Activated effector memory CD4-positive, alpha-beta T cell treated with anti-CD3 and anti-CD28 coated beads, Interleukin-2, amount 50 U/mL, for 16 hours (primary cell): ENCODE measurements at regions not wholly inside any gene's neighbourhood (a gene's known extent, or its start where the extent isn't known, plus 50 kb on each side); places are given as distances from the start of the nearest gene placed in this dataset.

Source experiments
- DNase-seq: peaks from one replicate; pipeline ENCODE4 v3.0.0-alpha.2; 2020

DNA sequence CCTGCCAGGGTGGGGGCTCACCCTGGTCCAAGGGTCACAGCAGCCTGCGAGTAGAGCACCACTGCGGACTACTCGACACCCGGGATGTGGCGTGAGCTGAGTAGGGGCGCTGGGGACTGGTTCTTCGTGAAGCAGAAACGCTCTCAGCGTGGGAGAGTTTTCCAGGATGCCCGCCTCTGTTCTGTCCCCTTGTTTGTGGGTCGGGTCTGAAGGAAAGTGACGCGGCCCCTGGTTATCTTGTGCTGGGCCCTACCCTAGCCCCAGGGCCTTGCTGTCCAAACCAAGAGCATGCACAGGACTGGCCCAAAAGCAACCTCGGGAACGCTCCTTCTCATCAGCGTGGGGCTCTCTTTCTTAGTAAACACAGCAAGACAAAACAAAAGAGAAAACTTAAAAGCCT, 303.3 kb downstream of the IRF8 start:
- no peak for DNase-seq

DNA sequence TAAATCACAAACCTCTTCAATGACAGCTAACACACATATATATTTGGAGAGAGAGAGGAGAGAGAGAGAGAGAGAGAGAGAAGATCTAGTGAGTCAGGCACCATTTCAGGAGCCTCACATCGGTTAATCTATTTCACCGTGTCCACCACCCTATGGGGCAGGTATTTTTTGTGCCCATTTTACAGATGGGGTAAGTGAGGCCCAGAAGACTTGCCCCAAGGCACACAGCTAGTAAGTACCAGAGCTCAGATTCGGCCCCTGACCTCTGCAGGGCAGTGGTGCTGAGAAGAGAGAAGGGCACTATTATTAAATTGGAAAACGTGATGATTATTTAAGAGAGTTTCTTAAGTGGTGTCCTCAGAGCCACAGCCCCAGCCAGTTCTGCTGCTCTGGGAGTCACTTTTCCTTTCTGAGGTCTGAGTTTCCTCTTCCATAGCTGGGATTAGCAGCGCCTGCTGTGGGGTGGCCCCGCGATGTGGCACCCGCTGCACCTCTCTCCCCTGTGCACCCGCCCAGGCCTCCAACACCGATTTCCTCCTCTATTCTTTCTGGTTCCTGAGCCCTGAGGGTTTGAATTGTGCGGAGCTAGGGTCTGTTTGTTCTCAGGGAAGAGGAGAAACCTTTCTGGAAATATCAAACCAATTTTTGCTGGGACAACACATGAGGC, 303.9 kb downstream of the IRF8 start:
- no peak for DNase-seq

DNA sequence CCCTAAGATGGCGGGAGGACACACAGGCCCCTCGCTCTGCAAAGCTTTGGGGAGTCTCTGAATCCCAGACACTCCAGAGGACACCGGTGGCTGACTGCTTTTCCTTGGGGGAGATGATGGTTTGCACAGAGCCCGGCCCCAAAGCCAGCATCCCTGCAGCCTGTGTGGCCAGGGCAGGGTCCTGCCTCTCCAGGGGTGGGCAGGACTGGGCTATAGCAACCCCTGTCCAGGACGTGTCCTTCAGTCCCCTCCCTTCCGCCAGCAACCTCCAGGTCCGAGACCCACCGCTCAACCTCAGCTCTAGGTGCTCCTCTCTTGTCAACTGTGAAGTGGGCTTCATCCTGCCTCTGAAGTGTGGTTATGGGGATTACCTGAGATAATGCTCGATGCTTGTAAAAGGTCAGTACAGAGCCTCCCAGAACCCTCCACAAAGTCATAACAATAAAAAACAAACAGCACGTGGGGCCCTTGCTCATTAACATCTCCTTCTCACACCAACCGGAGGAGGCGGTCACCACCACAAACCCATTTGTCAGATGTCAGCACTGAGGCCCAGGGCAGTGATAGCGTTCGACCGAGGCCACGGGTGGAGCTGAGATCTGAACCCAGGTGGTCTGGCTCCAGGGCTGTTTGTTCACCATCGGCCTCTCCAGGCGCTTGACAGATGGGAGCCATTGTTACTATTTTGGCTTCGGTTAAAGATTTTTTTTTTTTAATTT, 304.8 kb downstream of the IRF8 start:
- DNase-seq, result no peak

DNA sequence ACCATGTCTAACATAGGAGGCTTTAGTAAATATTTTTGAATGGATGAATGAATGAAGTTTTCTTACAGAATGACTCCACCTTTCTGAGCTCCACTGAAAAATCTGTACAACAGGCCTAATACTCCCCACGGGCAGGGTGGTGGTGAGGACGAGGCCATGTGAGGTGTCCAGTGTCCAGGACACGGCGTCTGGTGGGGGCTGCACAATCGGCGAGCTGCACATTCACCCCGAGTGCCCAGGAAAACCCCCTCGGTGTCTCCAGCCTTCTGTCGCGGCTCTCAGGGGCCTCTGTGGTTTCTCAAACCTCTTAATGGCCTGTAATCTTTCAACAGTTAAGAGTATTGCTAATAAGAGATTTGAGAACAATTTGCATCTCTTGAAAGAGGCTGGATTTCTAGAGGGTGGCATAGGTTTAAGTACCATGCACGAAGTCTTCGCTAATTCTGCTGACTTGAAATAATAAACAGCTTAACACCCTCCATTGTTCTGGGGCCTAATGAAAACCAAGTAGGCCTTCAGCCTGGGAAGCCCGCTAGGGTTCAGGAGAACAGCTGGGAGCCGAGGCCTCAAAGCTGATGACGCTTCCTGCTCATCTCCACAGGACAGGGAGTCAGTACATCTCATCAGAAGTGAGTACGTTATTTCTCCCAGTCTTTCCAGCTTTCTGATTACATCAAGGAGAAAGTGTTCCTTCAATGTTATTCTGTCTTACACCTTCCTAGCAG, 304.6 kb upstream of the FOXF1 start:
- DNase-seq, result no peak

DNA sequence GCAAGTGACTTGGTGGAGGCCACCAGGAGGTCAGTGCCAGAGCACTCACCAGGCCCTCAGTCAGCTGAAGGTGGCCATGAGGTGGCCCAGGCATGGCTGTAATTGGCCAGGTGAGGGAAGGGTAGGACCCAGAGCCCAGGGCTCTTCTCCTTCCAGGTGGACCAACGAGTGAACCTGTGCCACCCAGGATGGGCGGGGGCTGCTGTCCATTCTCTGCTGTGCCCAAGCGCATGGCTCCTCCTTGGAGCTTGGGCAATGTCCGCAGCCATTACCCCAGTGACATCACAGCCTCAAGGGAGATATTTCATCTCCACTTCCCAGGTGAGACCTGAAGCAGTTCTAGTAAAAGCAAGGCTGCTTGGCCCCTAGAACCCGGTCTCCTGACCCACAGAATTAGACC, 303.0 kb upstream of the FOXF1 start:
- DNase-seq, result no peak

DNA sequence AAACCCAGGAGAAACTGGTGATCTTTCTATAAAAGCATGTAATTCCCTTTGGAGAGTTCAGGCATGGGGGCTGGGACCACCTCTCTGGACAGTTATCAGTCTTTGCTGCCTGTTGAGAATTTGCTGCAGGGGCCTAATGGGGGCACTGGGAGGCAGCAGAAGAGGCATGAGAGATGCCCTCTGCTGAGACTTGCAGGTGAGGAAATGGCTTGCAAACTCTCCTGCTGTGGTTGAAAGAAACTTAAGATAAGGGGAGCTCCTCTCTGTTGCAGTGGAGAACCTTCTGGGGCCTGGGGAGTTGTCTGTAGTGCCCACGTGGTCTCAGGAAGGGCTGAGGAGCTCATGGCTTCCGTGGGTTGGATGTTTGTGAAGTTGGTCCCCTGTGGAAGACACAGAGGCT, 301.1 kb upstream of the FOXF1 start:
- no peak for DNase-seq

DNA sequence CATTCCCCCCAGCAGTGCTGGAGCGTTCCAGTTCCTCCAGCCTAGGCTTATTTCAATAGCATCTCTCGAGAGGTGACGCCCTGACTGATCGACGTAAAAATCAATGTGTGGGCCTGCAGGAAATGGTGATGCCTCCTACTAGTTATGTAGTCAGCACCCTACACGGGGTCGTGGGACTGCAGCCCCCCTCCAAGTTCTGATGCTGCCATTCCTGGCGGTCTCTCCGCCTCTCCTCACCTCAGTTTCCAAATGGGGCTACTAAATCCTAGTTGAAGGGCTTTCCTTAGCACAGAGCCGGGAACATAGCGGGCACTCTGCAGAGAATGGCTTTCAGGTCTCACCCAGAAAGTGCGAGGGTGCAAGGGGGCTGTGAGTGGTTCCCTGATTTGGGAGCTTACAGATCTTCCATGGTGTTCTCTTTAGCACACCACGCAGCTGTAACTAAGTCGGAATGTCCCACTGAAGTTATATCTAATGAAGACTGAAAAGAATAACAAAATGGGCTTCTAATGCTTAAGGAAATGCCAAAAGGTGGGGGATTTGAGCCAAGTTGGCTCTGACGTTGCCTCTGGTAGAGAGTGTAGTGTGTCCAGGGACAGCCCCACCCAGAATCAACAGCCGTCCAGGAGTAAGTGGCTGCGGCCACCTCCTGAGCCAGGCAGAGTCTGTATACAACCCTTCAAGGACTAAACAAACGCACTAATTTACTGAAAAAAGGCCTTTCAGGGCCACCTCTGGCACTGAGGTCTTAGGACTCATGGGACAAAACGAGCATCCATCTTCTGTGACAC, 299.7 kb upstream of the FOXF1 start:
- DNase-seq, result no peak

DNA sequence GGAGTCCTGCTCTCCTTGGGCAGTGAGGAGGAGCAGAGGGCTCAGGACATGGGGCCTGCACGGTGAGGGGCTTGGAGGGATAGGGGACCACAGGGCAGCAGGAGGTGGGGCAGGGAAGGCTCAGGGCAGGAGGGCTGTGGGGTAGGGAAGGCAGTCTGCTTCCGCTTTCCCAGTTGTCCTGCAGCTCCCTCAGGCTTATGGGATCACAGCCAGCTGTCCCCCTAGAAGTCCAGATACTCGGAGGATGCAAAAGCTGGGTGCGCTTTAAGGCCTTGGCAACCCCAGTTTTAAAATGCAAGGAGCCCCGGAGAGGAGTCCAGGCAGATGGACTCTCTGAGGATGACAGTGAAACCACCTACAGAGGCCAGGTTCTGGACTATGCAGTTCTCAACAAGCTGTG, 299.1 kb upstream of the FOXF1 start:
- DNase-seq, result no peak

DNA sequence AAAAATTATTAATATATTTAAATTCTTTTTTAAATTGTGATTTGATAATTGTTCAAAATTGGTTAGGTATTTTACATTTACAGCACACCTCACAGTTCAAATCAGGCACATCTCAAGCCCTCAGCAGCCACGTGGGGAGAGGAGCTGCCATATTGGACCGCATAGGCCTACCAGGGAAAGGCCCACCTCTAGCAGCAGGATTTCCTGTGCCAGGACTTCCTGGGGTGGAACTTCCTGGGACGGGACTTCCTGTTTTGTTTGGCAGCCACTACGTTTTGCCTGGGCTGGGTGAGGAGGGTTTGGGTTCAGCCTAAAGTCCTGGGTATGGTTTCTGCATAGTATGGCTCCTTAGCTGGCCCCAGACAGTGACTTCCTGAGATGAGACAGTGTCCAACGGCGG, 298.5 kb upstream of the FOXF1 start:
- DNase-seq, result no peak

DNA sequence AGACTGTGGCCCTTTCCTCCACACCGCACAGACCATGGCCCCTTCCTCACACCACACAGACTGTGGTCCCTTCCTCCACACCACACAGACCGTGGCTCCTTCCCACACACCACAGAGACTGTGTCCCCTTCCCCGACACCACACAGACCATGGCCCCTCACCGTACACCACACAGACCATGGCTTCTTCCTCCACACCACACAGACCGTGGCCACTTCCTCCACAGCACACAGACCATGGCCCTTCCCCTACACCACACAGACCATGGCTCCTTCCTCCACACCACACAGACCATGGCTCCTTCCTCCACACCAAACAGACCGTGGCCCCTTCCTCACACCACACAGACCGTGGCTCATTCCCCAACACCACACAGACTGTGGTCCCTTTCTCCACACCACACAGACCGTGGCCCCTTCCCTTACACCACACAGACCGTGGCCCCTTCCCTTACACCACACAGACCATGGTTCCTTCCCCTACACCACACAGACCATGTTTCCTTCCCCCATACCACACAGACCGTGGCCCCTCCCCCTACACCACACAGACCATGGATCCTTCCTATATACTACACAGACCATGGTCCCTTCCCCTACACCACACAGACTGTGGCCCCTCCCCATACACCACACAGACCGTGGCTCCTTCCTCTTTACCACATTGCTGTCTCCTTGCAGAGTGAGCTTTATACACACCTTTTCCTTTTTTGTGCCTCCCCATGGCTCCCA, 297.5 kb upstream of the FOXF1 start:
- no peak for DNase-seq

DNA sequence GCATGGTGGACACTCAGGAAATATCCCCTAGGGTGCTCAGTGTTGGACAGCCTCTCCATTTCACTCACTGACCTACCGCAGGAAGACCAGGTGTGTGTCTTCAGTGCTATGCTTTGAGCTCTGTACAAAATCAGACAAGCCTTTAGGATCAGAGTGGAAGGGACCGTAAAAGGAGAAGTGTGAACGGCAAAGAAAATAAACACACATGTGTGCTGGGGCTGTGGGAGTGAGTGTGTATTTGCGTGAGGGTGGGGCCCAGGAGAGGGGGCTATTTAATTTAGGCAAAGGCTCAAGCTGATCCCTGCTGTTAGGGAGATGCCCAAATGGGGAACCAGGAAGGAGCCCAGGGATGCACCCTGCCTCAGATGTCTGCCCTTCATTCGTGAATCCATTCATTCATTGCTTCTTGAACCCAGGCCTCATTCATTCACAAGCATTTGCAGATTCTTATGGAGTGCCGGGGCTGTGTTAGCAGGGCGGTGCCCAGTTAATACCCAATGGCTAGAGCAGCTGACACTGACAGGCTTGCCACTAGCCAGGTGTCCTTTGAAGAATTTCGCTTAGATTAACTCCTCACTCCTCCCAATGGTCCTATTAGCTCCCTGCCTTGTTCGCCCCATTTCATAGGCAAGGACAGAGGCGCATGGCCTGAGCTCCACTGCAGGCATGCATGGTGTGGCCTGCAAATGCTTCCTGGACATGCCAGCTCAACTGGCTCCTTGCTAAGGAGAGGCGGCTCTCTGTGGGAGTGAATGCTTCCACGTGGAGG, 296.7 kb upstream of the FOXF1 start:
- DNase-seq, result no peak

DNA sequence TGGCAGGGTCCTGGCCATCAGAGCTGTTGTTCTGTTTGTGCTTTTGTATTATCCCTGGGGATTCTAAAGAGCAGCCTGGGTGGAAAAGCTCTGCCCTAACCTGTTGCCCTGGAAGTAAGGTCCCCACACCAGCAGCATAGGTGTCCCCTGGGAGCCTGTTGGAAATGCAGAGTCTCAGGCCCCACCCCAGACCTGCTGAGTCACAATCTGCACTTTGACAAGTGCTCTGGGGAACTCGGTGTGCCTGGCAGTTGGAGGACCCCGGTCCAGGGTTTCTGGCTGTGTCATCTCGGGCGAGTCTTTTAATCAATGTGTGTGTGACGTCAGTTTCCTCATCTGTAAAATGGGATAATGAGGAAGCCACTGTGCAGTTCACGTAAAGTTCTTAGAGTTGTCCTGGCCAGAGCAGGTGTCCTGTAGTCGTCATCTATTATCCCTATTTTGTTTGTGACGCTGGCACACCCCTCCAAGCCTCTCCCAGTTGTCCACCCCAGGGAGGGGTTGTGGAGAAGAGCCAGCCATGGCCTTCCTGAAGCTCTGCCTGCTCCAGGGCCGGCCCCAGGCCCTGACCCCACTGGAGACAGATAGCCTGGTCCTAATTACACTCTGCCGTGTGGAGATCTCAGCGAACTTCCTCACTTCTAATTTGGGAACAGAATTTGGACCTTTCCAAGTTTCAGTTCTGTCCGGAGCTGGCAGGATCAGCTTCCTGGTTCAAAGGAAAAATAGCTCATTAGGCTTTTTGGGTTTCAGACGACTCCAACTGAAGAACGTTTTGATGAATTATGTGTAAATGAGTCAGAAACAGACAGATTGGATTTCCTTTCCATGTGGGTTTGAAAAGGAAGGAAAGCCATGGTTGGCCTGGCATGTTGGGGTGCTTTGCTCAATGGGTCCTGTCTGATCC, 295.7 kb upstream of the FOXF1 start:
- DNase-seq, result no peak

DNA sequence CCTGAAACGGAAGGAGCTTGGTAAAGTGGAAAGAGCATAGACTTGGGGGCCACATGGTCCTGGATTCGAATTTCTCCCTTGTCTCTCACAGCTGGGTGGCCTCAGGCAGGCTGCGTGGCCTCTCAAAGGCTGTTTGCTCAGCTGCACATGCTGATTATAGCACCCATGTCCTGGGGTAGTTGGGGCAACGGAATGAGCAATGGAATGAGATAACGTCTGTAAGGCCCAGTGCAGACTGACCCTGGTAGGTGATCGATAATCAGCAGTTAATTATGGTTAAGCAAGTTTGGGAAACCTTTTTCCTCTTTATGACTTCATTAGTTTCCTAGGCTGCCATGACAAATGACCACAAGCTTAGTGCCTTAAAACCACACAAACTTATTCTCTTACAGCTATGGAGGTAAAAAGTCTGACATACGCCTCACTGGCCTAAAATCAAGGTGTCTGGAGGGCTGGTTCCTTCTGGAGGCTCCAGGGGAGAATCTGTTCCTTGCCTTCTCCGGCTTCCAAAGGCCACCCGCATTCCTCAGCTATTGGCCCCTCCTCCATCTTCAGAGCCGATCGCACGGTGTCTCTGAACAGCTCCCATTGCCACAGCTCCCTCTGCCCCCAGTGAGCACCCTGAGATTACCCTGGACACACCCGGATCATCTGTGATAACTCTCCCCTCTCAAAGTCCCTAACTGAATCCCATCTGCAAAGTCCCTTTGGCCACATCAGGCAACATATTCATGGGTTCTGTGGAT, 294.9 kb upstream of the FOXF1 start:
- no peak for DNase-seq

DNA sequence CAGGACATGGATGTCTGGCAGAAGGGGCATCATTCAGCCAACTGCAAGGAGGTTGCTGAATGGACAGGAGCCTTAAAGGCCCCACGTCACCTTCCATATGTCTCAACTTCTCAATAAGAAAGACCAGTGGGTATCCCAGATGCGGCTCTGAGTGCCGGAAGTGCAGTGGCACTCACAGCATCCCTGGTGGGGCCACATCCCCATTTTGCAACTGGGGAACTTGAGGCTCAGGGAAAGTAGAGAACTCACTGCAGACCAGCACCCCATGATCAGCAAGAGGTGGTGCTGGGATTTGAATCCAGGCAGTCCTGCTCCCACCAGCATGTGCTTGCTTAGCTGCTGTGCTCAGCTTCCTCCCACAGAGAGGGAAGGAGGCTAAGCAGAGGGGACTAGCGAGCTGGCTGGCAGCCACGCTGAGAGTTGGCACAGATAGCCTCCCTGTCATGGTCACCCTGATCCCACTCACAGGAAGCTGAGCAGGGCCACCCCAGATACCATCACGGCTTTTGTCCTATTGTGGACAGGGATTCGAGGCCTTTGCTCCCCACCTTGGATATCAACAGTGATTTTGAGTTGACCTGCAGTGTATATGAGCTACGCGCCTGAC, 294.2 kb upstream of the FOXF1 start:
- no peak for DNase-seq

DNA sequence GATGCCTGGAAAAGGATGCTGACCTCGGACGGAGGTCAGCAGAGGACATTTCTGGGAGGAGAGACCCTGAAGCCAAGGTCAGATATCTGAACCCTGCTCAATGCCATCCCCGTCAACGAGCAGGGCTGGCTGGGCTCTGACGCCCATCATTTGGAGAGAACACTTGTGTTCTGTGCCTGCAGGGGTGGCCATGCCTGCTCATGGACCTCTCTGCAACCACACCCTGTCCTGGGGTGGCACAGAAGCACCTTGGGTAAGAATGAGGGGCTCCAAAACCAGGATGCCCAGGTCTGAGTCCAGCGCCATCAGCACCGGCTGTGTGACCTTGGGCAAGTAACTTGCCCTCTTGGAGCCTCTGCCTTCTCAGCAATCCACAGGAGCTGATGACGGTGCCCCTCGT, 293.7 kb upstream of the FOXF1 start:
- no peak for DNase-seq

DNA sequence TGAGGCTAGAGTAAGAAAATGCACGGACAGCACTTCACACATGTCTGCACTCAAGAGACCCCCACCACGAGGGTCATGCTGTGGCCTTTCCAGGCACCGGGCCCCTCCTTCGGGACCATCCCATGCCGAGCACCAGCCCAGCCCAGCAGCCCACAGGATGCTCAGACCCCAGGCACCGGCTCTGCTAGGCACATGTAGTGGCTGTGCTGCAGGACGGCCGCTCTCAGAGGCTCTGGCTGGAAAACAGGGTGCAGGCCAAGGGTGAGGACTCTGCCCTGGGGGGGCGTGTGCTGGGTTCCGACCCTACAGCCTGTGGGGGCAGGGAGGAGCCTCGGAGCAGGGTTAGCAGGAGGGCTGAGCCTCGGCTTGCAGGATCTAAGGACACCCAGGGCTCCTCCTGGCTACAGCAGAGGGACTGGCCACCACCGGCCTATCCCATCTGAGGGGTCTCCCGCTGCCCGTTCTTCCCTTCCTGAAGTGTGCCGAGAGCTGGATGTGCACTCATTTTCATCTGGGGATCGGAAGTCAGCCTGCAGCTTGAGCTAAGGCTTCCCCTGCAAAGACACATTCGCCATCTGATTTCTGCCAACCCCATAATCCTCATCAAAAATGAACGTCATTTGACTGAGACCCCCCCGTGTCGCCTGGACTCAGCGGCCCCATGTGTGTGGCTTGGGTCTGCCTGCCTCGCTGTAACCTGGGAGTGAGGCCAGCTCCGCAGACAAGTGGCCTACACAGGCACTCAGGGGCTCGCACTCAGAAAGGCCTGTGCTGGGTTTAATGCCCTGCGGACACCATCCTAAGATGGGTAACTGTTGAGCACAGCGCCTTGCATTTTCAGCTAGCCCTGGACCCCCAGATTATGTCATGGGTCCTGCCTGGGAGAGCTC, 293.1 kb upstream of the FOXF1 start:
- DNase-seq, result no peak

DNA sequence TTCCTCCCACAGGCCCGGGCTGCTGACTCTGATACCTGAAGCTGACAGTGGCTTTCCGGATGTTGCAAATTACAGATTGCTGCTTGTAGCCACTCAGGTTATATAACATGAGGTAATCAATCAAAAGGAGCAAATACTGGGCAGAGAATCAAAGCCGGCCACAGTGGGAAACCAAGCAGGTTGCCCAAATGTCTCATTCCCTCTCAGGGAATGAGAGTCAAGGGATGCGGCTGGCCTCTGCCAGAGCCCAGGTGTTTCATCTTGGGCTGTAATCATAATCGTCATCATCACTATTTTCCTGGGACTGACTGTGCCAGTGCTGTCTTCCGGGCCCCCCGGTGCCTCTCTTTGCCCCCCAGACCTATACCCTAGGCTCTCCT, 292.4 kb upstream of the FOXF1 start:
- no peak for DNase-seq

DNA sequence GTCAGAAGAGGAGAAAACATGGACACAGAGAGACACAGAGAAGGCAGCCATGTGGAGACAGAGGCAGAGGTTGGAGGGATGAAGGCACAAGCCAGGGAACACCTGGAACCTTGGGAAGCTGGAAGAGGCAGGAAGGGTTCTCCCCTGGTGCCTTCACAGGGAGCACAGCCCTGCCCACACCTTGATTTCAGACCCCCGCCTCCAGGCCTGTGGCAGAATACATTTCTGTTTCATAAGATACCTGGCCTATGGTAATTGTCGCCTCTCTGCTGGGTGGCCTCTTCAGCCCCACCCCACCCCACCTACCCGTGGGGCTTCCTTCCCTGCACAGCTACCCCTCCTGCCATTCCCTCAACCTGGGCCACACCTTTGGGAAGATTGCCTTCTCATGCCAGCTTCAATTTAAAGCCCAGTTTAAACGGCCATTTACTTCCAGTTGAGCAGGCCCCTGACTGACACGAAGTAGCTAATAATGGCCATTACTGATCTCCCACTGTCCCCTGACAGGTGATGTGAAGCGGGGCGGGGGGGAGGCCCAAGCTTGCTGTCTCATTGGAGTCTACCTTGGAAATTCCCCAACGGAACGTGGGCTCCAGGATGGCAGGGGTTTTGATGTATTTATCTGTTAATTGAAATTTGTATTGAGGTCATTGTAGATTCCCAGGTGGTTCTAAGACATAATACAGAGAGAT, 291.7 kb upstream of the FOXF1 start:
- no peak for DNase-seq
